SU-DHL-6 (cell line): ENCODE measurements at regions not wholly inside any gene's neighbourhood (a gene's known extent, or its start where the extent isn't known, plus 50 kb on each side); places are given as distances from the start of the nearest gene placed in this dataset.

Source experiments
- CTCF ChIP-seq: fragments of 200-600 bp; sonication (generic); IDR thresholded peaks from one replicate; pipeline ENCODE4 v1.5.1; 2017; ENCODE audit warnings: antibody characterized with exemption, mild to moderate bottlenecking, low read length, moderate library complexity; ENCODE audit not compliant: insufficient read depth, poor library complexity, severe bottlenecking
- EZH2phosphoT487 ChIP-seq: fragments of 200-600 bp; sonication (generic), shearing (Covaris generic); conservative IDR thresholded peaks from 2 replicates; pipeline ENCODE4 v1.6.1; 2018; ENCODE audit warnings: mild to moderate bottlenecking, antibody characterized with exemption, low read length, moderate library complexity, mixed read lengths

GRCh38 chr6:66340736-66341135 is 633.7 kb upstream of the EYS start:
- TF ChIP-seq CTCF (no peak), EZH2phosphoT487 (no peak)
